ENCODE measurements at regions not wholly inside any gene's neighbourhood (a gene's known extent, or its start where the extent isn't known, plus 50 kb on each side); places are given as distances from the start of the nearest gene placed in this dataset.

GRCh38 chr3:190234621-190235020, 87.6 kb downstream of the CLDN1 start:
- no peak for DNase-seq
- Histone ChIP-seq H3K4me1 (peaks cover 0 to 14% of the 10 kb centered on the region in 2 donors), H3K36me3 (no peaks in the 10 kb centered on the region), H3K27ac (no peak overlapping the region), H3K9me3 (no peaks in the 10 kb centered on the region), H3K4me3 (no peak overlapping the region), H3K27me3 (no peaks in the 10 kb centered on the region)
- intact Hi-C loops (cut with DNase I), result no loop called here
- ATAC-seq, result no peak
- TF ChIP-seq CTCF (IDR thresholded peaks at IDR 0.05), result no peak

- no peaks in the 10 kb centered on the region for H3K27me3 ChIP-seq
- intact Hi-C loops (cut with DNase I), result loop anchor here in 1 of 2 donors (10.0 kb wide), 1 partner anchor 95 kb away; the partner anchor contains the start of gene CLDN1
- peaks cover 0 to 14% of the 10 kb centered on the region in 2 donors for H3K4me1 ChIP-seq
- no peak for TF ChIP-seq CTCF (IDR thresholded peaks at IDR 0.05)
- DNase-seq (no peak), ATAC-seq (no peak)
- H3K4me3 ChIP-seq, result no peak overlapping the region
- H3K36me3 ChIP-seq, result no peaks in the 10 kb centered on the region
- no peaks in the 10 kb centered on the region for H3K9me3 ChIP-seq
- H3K27ac ChIP-seq, result no peak overlapping the region
These were observed 92.4 kb downstream of the CLDN1 start for GRCh38 chr3:190229632-190230424.

GRCh38 chr3:190227064-190227463, 95.2 kb downstream of the CLDN1 start:
- H3K9me3 ChIP-seq, result no peaks in the 10 kb centered on the region

GRCh38 chr3:190224863-190225692, 97.2 kb downstream of the CLDN1 start:
- Histone ChIP-seq H3K4me1 (peaks cover 0 to 3% of the 10 kb centered on the region in 2 donors), H3K9me3 (peaks cover 0 to 3% of the 10 kb centered on the region in 2 donors), H3K27me3 (no peaks in the 10 kb centered on the region), H3K27ac (no peak overlapping the region), H3K36me3 (no peaks in the 10 kb centered on the region), H3K4me3 (no peak overlapping the region)
- TF ChIP-seq CTCF (IDR thresholded peaks at IDR 0.05), result peak; percentile 23 to 32
- ATAC-seq (peak; percentile 73), DNase-seq (peak in 1 of 4 donors; percentile 29)
- intact Hi-C loops (cut with DNase I), result loop anchor here in 1 of 2 donors (10.0 kb wide), 1 partner anchor 100 kb away; the partner anchor contains the start of gene CLDN1

More at GRCh38 chr3:190227064-190227463, 95.2 kb downstream of the CLDN1 start:
- Histone ChIP-seq H3K27ac (no peak overlapping the region), H3K36me3 (no peaks in the 10 kb centered on the region), H3K4me1 (peaks cover 0 to 12% of the 10 kb centered on the region in 2 donors), H3K4me3 (no peak overlapping the region), H3K27me3 (no peaks in the 10 kb centered on the region)
- no peak for DNase-seq
- intact Hi-C loops (cut with DNase I), result loop anchor here in 1 of 2 donors (10.0 kb wide), 1 partner anchor 98 kb away; the partner anchor contains the start of gene CLDN1
- no peak for TF ChIP-seq CTCF (IDR thresholded peaks at IDR 0.05)
- no peak for ATAC-seq

- ATAC-seq (no peak), DNase-seq (no peak)
- no peak overlapping the region for H3K27ac ChIP-seq
- H3K9me3 ChIP-seq, result peaks cover 0 to 3% of the 10 kb centered on the region in 2 donors
- TF ChIP-seq CTCF (IDR thresholded peaks at IDR 0.05), result no peak
- H3K4me1 ChIP-seq, result no peaks in the 10 kb centered on the region
- H3K4me3 ChIP-seq, result no peak overlapping the region
- H3K27me3 ChIP-seq, result no peaks in the 10 kb centered on the region
- intact Hi-C loops (cut with DNase I), result loop anchor here in 1 of 2 donors (10.0 kb wide), 1 partner anchor 100 kb away; the partner anchor contains the start of gene CLDN1
- no peaks in the 10 kb centered on the region for H3K36me3 ChIP-seq
These were observed 97.8 kb downstream of the CLDN1 start for GRCh38 chr3:190224456-190224855.

Measured in left lung (tissue), 4 donors.